Stomach smooth muscle (tissue), 2 donors: ENCODE measurements at regions not wholly inside any gene's neighbourhood (a gene's known extent, or its start where the extent isn't known, plus 50 kb on each side); places are given as distances from the start of the nearest gene placed in this dataset.

ENCODE experiments used
- H3K27ac ChIP-seq: one replicate; pipeline ENCODE4 v1.7.0; 2013; ENCODE audit warnings: mild to moderate bottlenecking, low read length, inconsistent platforms
- H3K27me3 ChIP-seq, 2 donors: one replicate each; pipeline ENCODE4 v1.7.0; 2013; ENCODE audit warnings: low read length in 2 of 2; ENCODE audit not compliant: insufficient read depth in 2 of 2, control insufficient read depth in 1 of 2
- H3K36me3 ChIP-seq, 2 donors: one replicate each; pipeline ENCODE4 v1.7.0; 2013; ENCODE audit warnings: low read length in 2 of 2; ENCODE audit not compliant: control insufficient read depth in 2 of 2, insufficient read depth in 2 of 2
- H3K4me1 ChIP-seq: one replicate; pipeline ENCODE4 v1.7.0; 2013; ENCODE audit warnings: low read length; ENCODE audit not compliant: control insufficient read depth, insufficient read depth
- H3K4me3 ChIP-seq, 2 donors: one replicate each; pipeline ENCODE4 v1.7.0; 2013; ENCODE audit warnings: low read length in 2 of 2
- H3K9ac ChIP-seq, 2 donors: one replicate each; pipeline ENCODE4 v1.7.0; 2013; ENCODE audit warnings: low read length in 2 of 2, mild to moderate bottlenecking in 1 of 2
- H3K9me3 ChIP-seq, 2 donors: one replicate each; pipeline ENCODE4 v1.7.0; 2013; ENCODE audit warnings: low read length in 2 of 2; ENCODE audit not compliant: control insufficient read depth in 2 of 2
- donor health status: healthy.
- donor health status: Pancreatic carcinoma.

GRCh38 chr2:545228-545627 lies 132.0 kb downstream of the TMEM18 start:
- Histone ChIP-seq H3K9me3 (no peaks in the 10 kb centered on the region), H3K36me3 (no peaks in the 10 kb centered on the region), H3K27me3 (peaks cover 3 to 10% of the 10 kb centered on the region in 2 donors), H3K27ac (no peak overlapping the region), H3K9ac (no peak overlapping the region), H3K4me1 (no peaks in the 10 kb centered on the region), H3K4me3 (no peak overlapping the region)

- no peak overlapping the region for H3K4me3 ChIP-seq
- H3K9me3 ChIP-seq, result peaks cover 0 to 5% of the 10 kb centered on the region in 2 donors
- no peaks in the 10 kb centered on the region for H3K27me3 ChIP-seq
- H3K36me3 ChIP-seq, result no peaks in the 10 kb centered on the region
- no peak overlapping the region for H3K9ac ChIP-seq
- H3K4me1 ChIP-seq, result no peaks in the 10 kb centered on the region
- H3K27ac ChIP-seq, result no peak overlapping the region
Observed at GRCh38 chr2:538646-539045, 138.6 kb downstream of the TMEM18 start.

- H3K9me3 ChIP-seq, result peaks cover 4 to 12% of the 10 kb centered on the region in 2 donors
- H3K27me3 ChIP-seq, result no peaks in the 10 kb centered on the region
- H3K27ac ChIP-seq, result no peak overlapping the region
- no peaks in the 10 kb centered on the region for H3K36me3 ChIP-seq
- no peak overlapping the region for H3K4me3 ChIP-seq
- H3K9ac ChIP-seq, result no peak overlapping the region
- H3K4me1 ChIP-seq, result no peaks in the 10 kb centered on the region
Observed at GRCh38 chr2:535222-535621, 142.0 kb downstream of the TMEM18 start.

GRCh38 chr2:529852-530251 lies 147.4 kb downstream of the TMEM18 start:
- H3K27me3 ChIP-seq, result peaks cover 0 to 2% of the 10 kb centered on the region in 2 donors
- H3K4me3 ChIP-seq, result no peak overlapping the region

DNA sequence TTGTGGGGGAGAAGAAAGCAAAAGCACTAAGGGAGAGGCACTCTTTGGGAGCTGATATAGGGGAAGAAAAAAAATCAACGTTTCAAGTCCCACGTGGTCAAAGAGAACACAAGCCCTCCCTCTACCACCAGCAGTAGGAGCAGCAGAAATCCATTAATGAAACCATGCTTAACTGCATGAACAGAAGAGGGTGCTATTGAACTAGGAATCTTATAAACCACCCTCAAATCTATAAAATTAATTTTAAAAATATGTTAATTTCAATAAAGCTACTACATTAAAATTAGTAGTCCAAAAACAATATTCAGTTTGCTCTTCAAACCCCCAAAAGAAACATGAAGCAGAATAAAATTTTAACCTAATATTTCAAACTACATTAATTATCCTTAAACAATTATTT lies 147.8 kb downstream of the TMEM18 start:
- H3K4me1 ChIP-seq, result no peaks in the 10 kb centered on the region

More at GRCh38 chr2:529852-530251, 147.4 kb downstream of the TMEM18 start:
- no peak overlapping the region for H3K27ac ChIP-seq
- H3K36me3 ChIP-seq, result no peaks in the 10 kb centered on the region
- peaks cover 4 to 8% of the 10 kb centered on the region in 2 donors for H3K9me3 ChIP-seq
- H3K4me1 ChIP-seq, result no peaks in the 10 kb centered on the region
- H3K9ac ChIP-seq, result no peak overlapping the region

GRCh38 chr2:527581-527980 lies 149.6 kb downstream of the TMEM18 start:
- Histone ChIP-seq H3K9me3 (peaks cover under 1 to 2% of the 10 kb centered on the region in 2 donors), H3K4me1 (no peaks in the 10 kb centered on the region), H3K9ac (no peak overlapping the region), H3K4me3 (no peak overlapping the region), H3K27me3 (peaks cover 0 to 2% of the 10 kb centered on the region in 2 donors), H3K36me3 (no peaks in the 10 kb centered on the region), H3K27ac (no peak overlapping the region)

More for the DNA sequence above, 147.8 kb downstream of the TMEM18 start:
- no peak overlapping the region for H3K9ac ChIP-seq
- H3K27ac ChIP-seq, result no peak overlapping the region
- no peak overlapping the region for H3K4me3 ChIP-seq
- H3K27me3 ChIP-seq, result peaks cover 0 to 2% of the 10 kb centered on the region in 2 donors
- peaks cover 4 to 8% of the 10 kb centered on the region in 2 donors for H3K9me3 ChIP-seq
- H3K36me3 ChIP-seq, result no peaks in the 10 kb centered on the region

- H3K4me1 ChIP-seq, result no peaks in the 10 kb centered on the region
- H3K4me3 ChIP-seq, result no peak overlapping the region
- H3K27ac ChIP-seq, result no peak overlapping the region
Observed at GRCh38 chr2:526918-527317, 150.3 kb downstream of the TMEM18 start.

GRCh38 chr2:525611-526010 lies 151.6 kb downstream of the TMEM18 start:
- Histone ChIP-seq H3K27me3 (peaks cover 0 to 2% of the 10 kb centered on the region in 2 donors), H3K9ac (no peak overlapping the region), H3K4me3 (no peak overlapping the region), H3K9me3 (no peaks in the 10 kb centered on the region), H3K4me1 (no peaks in the 10 kb centered on the region), H3K36me3 (no peaks in the 10 kb centered on the region), H3K27ac (no peak overlapping the region)

More at GRCh38 chr2:526918-527317, 150.3 kb downstream of the TMEM18 start:
- Histone ChIP-seq H3K9me3 (peaks cover 0 to 2% of the 10 kb centered on the region in 2 donors), H3K27me3 (peaks cover 0 to 2% of the 10 kb centered on the region in 2 donors), H3K36me3 (no peaks in the 10 kb centered on the region), H3K9ac (no peak overlapping the region)

- Histone ChIP-seq H3K4me1 (no peaks in the 10 kb centered on the region), H3K27me3 (peaks cover 0 to 2% of the 10 kb centered on the region in 2 donors), H3K9me3 (no peaks in the 10 kb centered on the region), H3K27ac (no peak overlapping the region), H3K9ac (no peak overlapping the region), H3K36me3 (no peaks in the 10 kb centered on the region), H3K4me3 (no peak overlapping the region)
Observed at GRCh38 chr2:525021-525420, 152.2 kb downstream of the TMEM18 start.

- H3K9ac ChIP-seq, result no peak overlapping the region
- H3K4me3 ChIP-seq, result no peak overlapping the region
- H3K27ac ChIP-seq, result no peak overlapping the region
- no peaks in the 10 kb centered on the region for H3K9me3 ChIP-seq
- H3K27me3 ChIP-seq, result peaks cover 0 to 2% of the 10 kb centered on the region in 2 donors
- no peaks in the 10 kb centered on the region for H3K4me1 ChIP-seq
- no peaks in the 10 kb centered on the region for H3K36me3 ChIP-seq
Observed at GRCh38 chr2:524442-524841, 152.8 kb downstream of the TMEM18 start.

GRCh38 chr2:523698-524270 lies 153.4 kb downstream of the TMEM18 start:
- no peaks in the 10 kb centered on the region for H3K9me3 ChIP-seq
- no peak overlapping the region for H3K9ac ChIP-seq
- no peaks in the 10 kb centered on the region for H3K36me3 ChIP-seq
- no peak overlapping the region for H3K27ac ChIP-seq
- peaks cover 0 to 2% of the 10 kb centered on the region in 2 donors for H3K27me3 ChIP-seq
- H3K4me1 ChIP-seq, result no peaks in the 10 kb centered on the region
- H3K4me3 ChIP-seq, result no peak overlapping the region
